Endothelial cell (in vitro differentiated cells): ENCODE measurements at regions not wholly inside any gene's neighbourhood (a gene's known extent, or its start where the extent isn't known, plus 50 kb on each side); places are given as distances from the start of the nearest gene placed in this dataset.
"Not testable (repeated sequence)": the region's sequence is repeated elsewhere in the genome, so short reads cannot be mapped to it uniquely, and the experiment has no call there.

ENCODE experiments used
- DNase-seq: peaks from one replicate; pipeline ENCODE4 v3.0.0; 2021; ENCODE audit warnings: low spot score
- H3K27ac Mint-ChIP-seq: one replicate; pipeline ENCODE4 v1.8.0; 2021; ENCODE audit warnings: mixed read lengths, inconsistent platforms; ENCODE audit not compliant: unreplicated experiment
- H3K27me3 Mint-ChIP-seq: one replicate; pipeline ENCODE4 v1.8.0; 2021; ENCODE audit warnings: mild to moderate bottlenecking, moderate library complexity, mixed read lengths, inconsistent platforms; ENCODE audit not compliant: unreplicated experiment
- H3K36me3 Mint-ChIP-seq: one replicate; pipeline ENCODE4 v1.8.0; 2021; ENCODE audit warnings: mild to moderate bottlenecking, low read depth, mixed read lengths, inconsistent platforms; ENCODE audit not compliant: unreplicated experiment
- H3K4me1 Mint-ChIP-seq: one replicate; pipeline ENCODE4 v1.8.0; 2021; ENCODE audit warnings: mild to moderate bottlenecking, mixed read lengths, inconsistent platforms; ENCODE audit not compliant: unreplicated experiment
- H3K4me3 Mint-ChIP-seq: one replicate; pipeline ENCODE4 v1.8.0; 2021; ENCODE audit warnings: mild to moderate bottlenecking, mixed read lengths, inconsistent platforms; ENCODE audit not compliant: unreplicated experiment
- H3K9me3 Mint-ChIP-seq: one replicate; pipeline ENCODE4 v1.8.0; 2021; ENCODE audit warnings: mixed read lengths, inconsistent platforms; ENCODE audit not compliant: unreplicated experiment
- TF ChIP-seq, protein P1 (sequence below): fragments of 200-600 bp; sonication (generic); IDR thresholded peaks from one replicate; pipeline ENCODE4 v1.5.0; 2021; ENCODE audit warnings: antibody characterized with exemption; ENCODE audit not compliant: unreplicated experiment

DNA sequence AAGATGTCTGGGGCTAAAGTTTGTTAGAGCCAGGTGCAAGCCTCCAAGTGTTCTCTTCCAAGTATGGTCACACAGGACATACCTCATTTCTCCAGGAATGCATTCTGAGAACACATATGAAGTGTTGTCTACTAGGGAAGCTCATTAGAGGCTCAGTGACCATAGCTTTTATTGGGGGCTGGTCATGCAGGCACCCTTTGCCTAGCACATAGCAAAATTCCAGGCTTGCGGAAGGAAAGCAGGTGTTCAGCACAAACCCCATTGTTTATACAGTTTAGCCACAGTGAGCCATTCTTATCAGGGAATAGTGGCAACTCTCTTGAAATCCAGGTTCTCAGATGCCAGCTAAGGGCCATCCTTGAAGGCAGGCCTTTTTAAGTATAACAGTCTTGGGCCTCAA is 112.1 kb upstream of the XIST start:
- no peak overlapping the region for H3K27ac Mint-ChIP-seq
- no peaks in the 10 kb centered on the region for H3K36me3 Mint-ChIP-seq
- peaks cover 4% of the 10 kb centered on the region for H3K4me1 Mint-ChIP-seq
- H3K27me3 Mint-ChIP-seq = no peaks in the 10 kb centered on the region
- no peak for DNase-seq
- no peak overlapping the region for H3K4me3 Mint-ChIP-seq
- H3K9me3 Mint-ChIP-seq = no peaks in the 10 kb centered on the region
- TF ChIP-seq, protein P1, sequence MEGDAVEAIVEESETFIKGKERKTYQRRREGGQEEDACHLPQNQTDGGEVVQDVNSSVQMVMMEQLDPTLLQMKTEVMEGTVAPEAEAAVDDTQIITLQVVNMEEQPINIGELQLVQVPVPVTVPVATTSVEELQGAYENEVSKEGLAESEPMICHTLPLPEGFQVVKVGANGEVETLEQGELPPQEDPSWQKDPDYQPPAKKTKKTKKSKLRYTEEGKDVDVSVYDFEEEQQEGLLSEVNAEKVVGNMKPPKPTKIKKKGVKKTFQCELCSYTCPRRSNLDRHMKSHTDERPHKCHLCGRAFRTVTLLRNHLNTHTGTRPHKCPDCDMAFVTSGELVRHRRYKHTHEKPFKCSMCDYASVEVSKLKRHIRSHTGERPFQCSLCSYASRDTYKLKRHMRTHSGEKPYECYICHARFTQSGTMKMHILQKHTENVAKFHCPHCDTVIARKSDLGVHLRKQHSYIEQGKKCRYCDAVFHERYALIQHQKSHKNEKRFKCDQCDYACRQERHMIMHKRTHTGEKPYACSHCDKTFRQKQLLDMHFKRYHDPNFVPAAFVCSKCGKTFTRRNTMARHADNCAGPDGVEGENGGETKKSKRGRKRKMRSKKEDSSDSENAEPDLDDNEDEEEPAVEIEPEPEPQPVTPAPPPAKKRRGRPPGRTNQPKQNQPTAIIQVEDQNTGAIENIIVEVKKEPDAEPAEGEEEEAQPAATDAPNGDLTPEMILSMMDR = no peak

DNA sequence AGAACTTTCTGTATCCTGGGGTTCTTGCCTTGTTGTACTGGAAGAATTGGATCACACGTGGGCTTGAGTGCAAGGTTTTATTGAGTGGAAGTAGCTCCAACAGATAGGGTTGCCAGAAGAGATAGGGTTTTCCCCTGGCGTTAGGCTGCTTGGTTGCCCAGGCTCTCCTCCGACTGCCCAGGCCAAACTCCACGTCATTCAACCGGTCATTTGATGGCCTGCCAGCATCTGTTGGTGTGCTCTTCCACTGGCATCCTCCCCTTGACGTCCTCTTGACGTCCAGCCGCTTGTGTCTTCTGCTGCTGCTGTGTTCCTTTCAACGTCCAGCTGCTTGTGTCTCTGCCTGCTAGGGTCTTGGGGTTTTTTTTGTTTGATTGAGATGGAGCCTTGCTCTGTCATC is 111.2 kb upstream of the XIST start:
- H3K4me1 Mint-ChIP-seq = peaks cover 4% of the 10 kb centered on the region
- no peak overlapping the region for H3K27ac Mint-ChIP-seq
- TF ChIP-seq, protein P1 = no peak
- H3K27me3 Mint-ChIP-seq = no peaks in the 10 kb centered on the region
- no peaks in the 10 kb centered on the region for H3K9me3 Mint-ChIP-seq
- H3K4me3 Mint-ChIP-seq = no peak overlapping the region
- no peaks in the 10 kb centered on the region for H3K36me3 Mint-ChIP-seq
- no peak for DNase-seq

DNA sequence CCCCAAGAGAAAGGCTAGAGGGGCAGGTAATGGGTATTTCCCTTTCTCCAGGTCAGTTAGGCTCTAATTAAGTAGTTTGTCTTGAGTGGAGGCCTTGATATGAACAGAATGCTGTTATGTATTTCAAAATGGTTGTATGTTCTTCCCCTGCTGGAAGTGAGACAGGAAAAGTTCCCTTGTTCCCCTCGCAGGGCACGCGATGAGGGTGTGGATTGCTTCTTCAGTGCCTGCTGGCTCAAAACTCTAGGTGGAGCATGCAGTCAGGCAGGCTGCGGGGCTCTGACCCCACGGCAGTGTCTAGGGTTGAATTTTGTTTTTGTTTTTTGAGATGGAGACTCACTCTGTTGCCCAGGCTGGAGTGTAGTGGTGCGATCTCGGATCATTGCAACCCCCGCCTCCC is 110.4 kb upstream of the XIST start:
- TF ChIP-seq, protein P1 = no peak
- Mint-ChIP-seq H3K4me3 (no peak overlapping the region), H3K9me3 (no peaks in the 10 kb centered on the region), H3K36me3 (no peaks in the 10 kb centered on the region), H3K27me3 (no peaks in the 10 kb centered on the region), H3K4me1 (peaks cover 4% of the 10 kb centered on the region), H3K27ac (no peak overlapping the region)
- no peak for DNase-seq

DNA sequence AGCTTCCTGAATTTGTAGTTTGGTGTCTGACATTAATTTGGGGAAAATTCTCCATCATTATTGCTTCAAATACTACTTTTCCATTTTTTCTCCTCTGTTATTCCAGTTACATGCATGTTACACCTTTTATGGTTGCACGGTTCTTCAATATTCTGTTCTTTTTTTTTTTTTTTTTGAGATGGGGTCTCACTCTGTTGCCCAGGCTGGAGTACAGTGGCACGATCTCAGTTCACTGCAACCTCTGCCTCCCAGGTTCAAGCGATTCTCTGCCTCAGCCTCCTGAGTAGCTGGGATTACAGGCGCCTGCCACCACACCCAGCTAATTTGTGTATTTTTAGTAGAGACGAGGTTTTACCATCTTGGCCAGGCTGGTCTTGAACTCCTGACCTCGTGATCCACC is 109.4 kb upstream of the XIST start:
- H3K4me1 Mint-ChIP-seq, H3K9me3 Mint-ChIP-seq, DNase-seq, H3K36me3 Mint-ChIP-seq, H3K27me3 Mint-ChIP-seq, H3K4me3 Mint-ChIP-seq, H3K27ac Mint-ChIP-seq: not testable (repeated sequence)

DNA sequence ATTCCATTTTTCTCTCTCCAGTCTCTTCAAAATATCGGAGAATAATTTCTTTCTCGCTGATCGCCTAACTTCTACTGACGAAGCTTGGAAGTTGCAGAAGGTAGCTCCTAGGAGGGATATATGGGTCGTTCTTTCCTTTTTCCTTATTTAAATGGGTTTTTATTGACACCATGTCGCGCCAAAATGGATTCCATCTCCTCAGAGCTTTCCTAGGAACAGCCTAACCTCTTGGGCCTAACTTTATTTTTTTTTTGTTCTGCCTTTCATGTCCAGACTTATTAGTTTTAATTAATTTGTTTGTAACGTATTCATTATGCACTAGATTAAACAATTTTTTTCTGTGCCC is 92.0 kb upstream of the XIST start:
- no peaks in the 10 kb centered on the region for H3K9me3 Mint-ChIP-seq
- no peak for DNase-seq
- H3K36me3 Mint-ChIP-seq = peaks cover 3% of the 10 kb centered on the region
- H3K27ac Mint-ChIP-seq = peak overlapping the region; percentile 99
- peaks cover 3% of the 10 kb centered on the region for H3K27me3 Mint-ChIP-seq
- peaks cover 14% of the 10 kb centered on the region for H3K4me1 Mint-ChIP-seq
- TF ChIP-seq, protein P1 = no peak
- peak overlapping the region; percentile 96 for H3K4me3 Mint-ChIP-seq
